ENCODE measurements at regions not wholly inside any gene's neighbourhood (a gene's known extent, or its start where the extent isn't known, plus 50 kb on each side); places are given as distances from the start of the nearest gene placed in this dataset.

GRCh38 chrX:63963095-63963784, 178.2 kb upstream of the ARHGEF9 start:
- TF ChIP-seq, protein P1, sequence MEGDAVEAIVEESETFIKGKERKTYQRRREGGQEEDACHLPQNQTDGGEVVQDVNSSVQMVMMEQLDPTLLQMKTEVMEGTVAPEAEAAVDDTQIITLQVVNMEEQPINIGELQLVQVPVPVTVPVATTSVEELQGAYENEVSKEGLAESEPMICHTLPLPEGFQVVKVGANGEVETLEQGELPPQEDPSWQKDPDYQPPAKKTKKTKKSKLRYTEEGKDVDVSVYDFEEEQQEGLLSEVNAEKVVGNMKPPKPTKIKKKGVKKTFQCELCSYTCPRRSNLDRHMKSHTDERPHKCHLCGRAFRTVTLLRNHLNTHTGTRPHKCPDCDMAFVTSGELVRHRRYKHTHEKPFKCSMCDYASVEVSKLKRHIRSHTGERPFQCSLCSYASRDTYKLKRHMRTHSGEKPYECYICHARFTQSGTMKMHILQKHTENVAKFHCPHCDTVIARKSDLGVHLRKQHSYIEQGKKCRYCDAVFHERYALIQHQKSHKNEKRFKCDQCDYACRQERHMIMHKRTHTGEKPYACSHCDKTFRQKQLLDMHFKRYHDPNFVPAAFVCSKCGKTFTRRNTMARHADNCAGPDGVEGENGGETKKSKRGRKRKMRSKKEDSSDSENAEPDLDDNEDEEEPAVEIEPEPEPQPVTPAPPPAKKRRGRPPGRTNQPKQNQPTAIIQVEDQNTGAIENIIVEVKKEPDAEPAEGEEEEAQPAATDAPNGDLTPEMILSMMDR (conservative IDR thresholded peaks at IDR 0.05) = no peak
- TF ChIP-seq ZFX (IDR thresholded peaks at IDR 0.05) = no peak

Data from C4-2B (cell line).